Hepatocyte (in vitro differentiated cells): ENCODE measurements at regions not wholly inside any gene's neighbourhood (a gene's known extent, or its start where the extent isn't known, plus 50 kb on each side); places are given as distances from the start of the nearest gene placed in this dataset.

Source experiments
- DNase-seq: peaks from one replicate; pipeline ENCODE4 v3.0.0-alpha.2; 2016; ENCODE audit warnings: low spot score
- H2AFZ ChIP-seq: fragments of 200-600 bp; sonication (generic); 2 replicates; pipeline ENCODE4 v1.6.0; 2016; ENCODE audit warnings: antibody characterized with exemption, mild to moderate bottlenecking
- H3K27ac ChIP-seq: fragments of 200-600 bp; sonication (generic); 2 replicates; pipeline ENCODE4 v1.5.1; 2016; ENCODE audit warnings: mild to moderate bottlenecking
- H3K27me3 ChIP-seq: fragments of 200-600 bp; sonication (generic); 2 replicates; pipeline ENCODE4 v1.6.1; 2016
- H3K36me3 ChIP-seq: fragments of 200-600 bp; sonication (generic); replicated peaks from 2 replicates; pipeline ENCODE4 v1.5.1; 2016; ENCODE audit warnings: low read depth; ENCODE audit not compliant: insufficient read depth
- H3K4me1 ChIP-seq: fragments of 200-600 bp; sonication (generic); 2 replicates; pipeline ENCODE4 v1.5.1; 2016; ENCODE audit warnings: mild to moderate bottlenecking, moderate library complexity; ENCODE audit not compliant: insufficient read depth
- H3K4me2 ChIP-seq: fragments of 200-600 bp; sonication (generic); 2 replicates; pipeline ENCODE4 v1.6.0; 2016
- H3K4me3 ChIP-seq: fragments of 200-600 bp; sonication (generic); 2 replicates; pipeline ENCODE4 v1.5.1; 2016; ENCODE audit warnings: mild to moderate bottlenecking
- H3K79me2 ChIP-seq: fragments of 200-600 bp; sonication (generic); 2 replicates; pipeline ENCODE4 v1.6.0; 2017; ENCODE audit warnings: mild to moderate bottlenecking
- H3K9me2 ChIP-seq: fragments of 200-600 bp; sonication (generic); replicated peaks from 2 replicates; pipeline ENCODE4 v1.6.0; 2017; ENCODE audit warnings: mild to moderate bottlenecking; ENCODE audit not compliant: insufficient read depth
- H3K9me3 ChIP-seq: fragments of 200-600 bp; sonication (generic); 2 replicates; pipeline ENCODE4 v1.5.1; 2016; ENCODE audit warnings: low read depth, mild to moderate bottlenecking
- H4K20me1 ChIP-seq: fragments of 200-600 bp; sonication (generic); 2 replicates; pipeline ENCODE4 v1.6.0; 2016; ENCODE audit warnings: mild to moderate bottlenecking; ENCODE audit not compliant: insufficient read depth, poor library complexity, severe bottlenecking
- CTCF ChIP-seq: fragments of 200-600 bp; sonication (generic); IDR thresholded peaks from 2 replicates; pipeline ENCODE4 v1.5.1; 2016; ENCODE audit warnings: antibody characterized with exemption, mild to moderate bottlenecking; ENCODE audit not compliant: poor library complexity
- EZH2 ChIP-seq: fragments of 200-600 bp; sonication (generic); IDR thresholded peaks from 2 replicates; pipeline ENCODE4 v1.6.1; 2016; ENCODE audit warnings: antibody characterized with exemption, mild to moderate bottlenecking, borderline replicate concordance
- EZH2phosphoT487 ChIP-seq: fragments of 200-600 bp; sonication (generic); IDR thresholded peaks from one replicate; pipeline ENCODE4 v1.6.1; 2018; ENCODE audit warnings: antibody characterized with exemption, mild to moderate bottlenecking, low read depth, moderate library complexity; ENCODE audit not compliant: unreplicated experiment, severe bottlenecking
- WGBS: methylation state at CpG from one replicate; pipeline ENCODE4 v1.1.6; 2016; ENCODE audit warnings: low lambda C conversion rate; ENCODE audit errors: missing lambda C conversion rate; 5-methylcytosine and 5-hydroxymethylcytosine counted together

GRCh38 chr1:5376538-5377247, 615.5 kb downstream of the NPHP4 start:
- no peaks in the 10 kb centered on the region for H4K20me1 ChIP-seq
- no peak for DNase-seq
- H3K9me3 ChIP-seq, result no peaks in the 10 kb centered on the region
- TF ChIP-seq EZH2, result no peak
- TF ChIP-seq EZH2phosphoT487, result no peak
- TF ChIP-seq CTCF, result no peak
- H3K79me2 ChIP-seq, result no peaks in the 10 kb centered on the region
- WGBS, result 80% methylated on average over 6 of the region's 6 CpGs
- no peaks in the 10 kb centered on the region for H3K36me3 ChIP-seq
- H3K27ac ChIP-seq, result no peak overlapping the region
- H2AFZ ChIP-seq, result no peak overlapping the region
- H3K4me1 ChIP-seq, result no peaks in the 10 kb centered on the region
- no peak overlapping the region for H3K4me2 ChIP-seq
- no peaks in the 10 kb centered on the region for H3K9me2 ChIP-seq
- H3K4me3 ChIP-seq, result no peak overlapping the region
- H3K27me3 ChIP-seq, result no peaks in the 10 kb centered on the region

GRCh38 chr1:5375481-5375880, 616.7 kb downstream of the NPHP4 start:
- WGBS, result 90% methylated on average over 6 of the region's 6 CpGs
- Histone ChIP-seq H3K36me3 (no peaks in the 10 kb centered on the region), H3K4me1 (no peaks in the 10 kb centered on the region), H3K4me3 (no peak overlapping the region), H2AFZ (no peak overlapping the region), H3K27me3 (no peaks in the 10 kb centered on the region), H3K27ac (no peak overlapping the region), H3K4me2 (no peak overlapping the region), H3K79me2 (no peaks in the 10 kb centered on the region), H3K9me2 (no peaks in the 10 kb centered on the region), H4K20me1 (no peaks in the 10 kb centered on the region), H3K9me3 (no peaks in the 10 kb centered on the region)
- DNase-seq, result no peak
- TF ChIP-seq EZH2, result no peak
- TF ChIP-seq CTCF, result no peak
- TF ChIP-seq EZH2phosphoT487, result no peak

GRCh38 chr1:5374192-5374591, 618.0 kb downstream of the NPHP4 start:
- H3K79me2 ChIP-seq, result no peaks in the 10 kb centered on the region
- no peak overlapping the region for H3K27ac ChIP-seq
- DNase-seq, result no peak
- H3K36me3 ChIP-seq, result no peaks in the 10 kb centered on the region
- no peaks in the 10 kb centered on the region for H4K20me1 ChIP-seq
- no peak overlapping the region for H2AFZ ChIP-seq
- no peaks in the 10 kb centered on the region for H3K9me3 ChIP-seq
- no peaks in the 10 kb centered on the region for H3K9me2 ChIP-seq
- 92% methylated on average over 4 of the region's 4 CpGs for WGBS
- no peak overlapping the region for H3K4me3 ChIP-seq
- H3K4me1 ChIP-seq, result no peaks in the 10 kb centered on the region
- no peaks in the 10 kb centered on the region for H3K27me3 ChIP-seq
- no peak overlapping the region for H3K4me2 ChIP-seq
- TF ChIP-seq EZH2phosphoT487, result no peak
- TF ChIP-seq EZH2, result no peak

- no peak overlapping the region for H3K4me3 ChIP-seq
- WGBS, result 87% methylated on average over 4 of the region's 4 CpGs
- no peaks in the 10 kb centered on the region for H3K36me3 ChIP-seq
- H3K4me1 ChIP-seq, result no peaks in the 10 kb centered on the region
- TF ChIP-seq EZH2, result no peak
- no peak for TF ChIP-seq CTCF
- no peak for TF ChIP-seq EZH2phosphoT487
- no peaks in the 10 kb centered on the region for H3K79me2 ChIP-seq
- no peak overlapping the region for H3K4me2 ChIP-seq
- H3K9me3 ChIP-seq, result no peaks in the 10 kb centered on the region
- no peaks in the 10 kb centered on the region for H4K20me1 ChIP-seq
- H3K27ac ChIP-seq, result no peak overlapping the region
- no peaks in the 10 kb centered on the region for H3K9me2 ChIP-seq
- H3K27me3 ChIP-seq, result no peaks in the 10 kb centered on the region
- H2AFZ ChIP-seq, result no peak overlapping the region
- DNase-seq, result no peak
These were observed 618.9 kb downstream of the NPHP4 start for GRCh38 chr1:5373281-5373680.
